ENCODE measurements at regions not wholly inside any gene's neighbourhood (a gene's known extent, or its start where the extent isn't known, plus 50 kb on each side); places are given as distances from the start of the nearest gene placed in this dataset.

GRCh38 chrX:21168401-21169160 lies 205.6 kb upstream of the CNKSR2 start:
- H3K4me3 ChIP-seq (ENCODE audit: low read depth, low read length), result no peak overlapping the region
- DNase-seq (ENCODE audit: low read depth), result no peak
- TF ChIP-seq, protein P1, sequence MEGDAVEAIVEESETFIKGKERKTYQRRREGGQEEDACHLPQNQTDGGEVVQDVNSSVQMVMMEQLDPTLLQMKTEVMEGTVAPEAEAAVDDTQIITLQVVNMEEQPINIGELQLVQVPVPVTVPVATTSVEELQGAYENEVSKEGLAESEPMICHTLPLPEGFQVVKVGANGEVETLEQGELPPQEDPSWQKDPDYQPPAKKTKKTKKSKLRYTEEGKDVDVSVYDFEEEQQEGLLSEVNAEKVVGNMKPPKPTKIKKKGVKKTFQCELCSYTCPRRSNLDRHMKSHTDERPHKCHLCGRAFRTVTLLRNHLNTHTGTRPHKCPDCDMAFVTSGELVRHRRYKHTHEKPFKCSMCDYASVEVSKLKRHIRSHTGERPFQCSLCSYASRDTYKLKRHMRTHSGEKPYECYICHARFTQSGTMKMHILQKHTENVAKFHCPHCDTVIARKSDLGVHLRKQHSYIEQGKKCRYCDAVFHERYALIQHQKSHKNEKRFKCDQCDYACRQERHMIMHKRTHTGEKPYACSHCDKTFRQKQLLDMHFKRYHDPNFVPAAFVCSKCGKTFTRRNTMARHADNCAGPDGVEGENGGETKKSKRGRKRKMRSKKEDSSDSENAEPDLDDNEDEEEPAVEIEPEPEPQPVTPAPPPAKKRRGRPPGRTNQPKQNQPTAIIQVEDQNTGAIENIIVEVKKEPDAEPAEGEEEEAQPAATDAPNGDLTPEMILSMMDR (conservative IDR thresholded peaks at IDR 0.05; ENCODE audit: low read depth, low read length), result no peak

GRCh38 chrX:21171181-21171580 lies 203.0 kb upstream of the CNKSR2 start:
- TF ChIP-seq, protein P1 (conservative IDR thresholded peaks at IDR 0.05; ENCODE audit: low read depth, low read length), result no peak
- DNase-seq (ENCODE audit: low read depth), result no peak
- no peak overlapping the region for H3K4me3 ChIP-seq (ENCODE audit: low read depth, low read length)

- no peak overlapping the region for H3K4me3 ChIP-seq (ENCODE audit: low read depth, low read length)
- DNase-seq (ENCODE audit: low read depth), result no peak
- TF ChIP-seq, protein P1 (conservative IDR thresholded peaks at IDR 0.05; ENCODE audit: low read depth, low read length), result no peak
Measured at GRCh38 chrX:21174439-21174838, 199.8 kb upstream of the CNKSR2 start.

- no peak for DNase-seq (ENCODE audit: low read depth)
Measured at GRCh38 chrX:21176921-21177571, 197.2 kb upstream of the CNKSR2 start.

DNA sequence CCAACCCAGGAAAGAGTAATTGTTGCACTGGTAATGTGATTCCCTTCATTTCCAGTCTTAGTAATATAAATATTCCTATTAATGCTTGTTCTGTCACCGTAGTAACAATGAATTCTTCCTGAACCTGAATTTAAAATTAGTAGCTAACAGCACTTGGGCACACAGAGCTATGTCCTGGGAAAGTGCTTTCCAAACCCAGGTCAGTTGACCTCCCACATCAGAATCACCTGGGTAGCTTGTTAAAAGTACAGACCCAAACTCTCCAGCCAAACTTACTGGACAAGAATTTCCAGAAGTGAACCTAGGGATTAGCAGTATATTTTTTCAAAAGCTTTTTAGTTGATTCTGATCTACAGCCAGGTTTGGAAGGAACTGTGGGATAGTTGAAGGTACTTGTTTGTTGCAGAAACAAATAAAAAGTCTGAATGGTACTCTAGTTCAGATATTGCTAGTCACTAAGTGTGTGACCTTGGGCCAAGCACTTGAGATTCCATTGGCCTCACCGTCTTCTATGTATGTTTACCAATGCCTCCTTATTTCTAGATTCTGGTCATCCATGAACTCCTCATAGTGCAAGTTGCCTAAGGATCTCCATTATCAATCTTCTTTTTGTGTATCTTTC lies 192.9 kb upstream of the CNKSR2 start:
- TF ChIP-seq, protein P1 (conservative IDR thresholded peaks at IDR 0.05; ENCODE audit: low read depth, low read length), result no peak

More at GRCh38 chrX:21176921-21177571, 197.2 kb upstream of the CNKSR2 start:
- TF ChIP-seq, protein P1 (conservative IDR thresholded peaks at IDR 0.05; ENCODE audit: low read depth, low read length), result no peak
- H3K4me3 ChIP-seq (ENCODE audit: low read depth, low read length), result no peak overlapping the region

DNA sequence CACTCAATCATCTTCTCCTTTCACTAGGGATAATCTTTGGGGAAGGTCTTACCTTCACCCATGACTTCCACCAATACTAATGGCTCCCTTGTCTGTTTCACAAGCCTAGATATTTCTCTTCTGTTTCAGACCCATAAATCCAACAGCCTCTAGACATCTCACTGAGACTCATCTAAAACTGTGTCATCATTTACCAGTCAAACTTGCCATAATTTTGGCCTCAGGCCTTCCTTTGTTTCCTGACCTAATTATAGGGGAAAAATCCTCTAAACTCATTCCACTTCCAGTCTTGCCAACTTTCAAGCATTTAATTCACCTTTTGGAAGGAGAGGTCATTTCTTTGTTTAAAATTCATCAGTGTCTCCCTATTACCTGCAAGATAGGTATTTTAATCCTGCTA lies 181.0 kb upstream of the CNKSR2 start:
- TF ChIP-seq, protein P1 (conservative IDR thresholded peaks at IDR 0.05; ENCODE audit: low read depth, low read length), result no peak
- no peak overlapping the region for H3K4me3 ChIP-seq (ENCODE audit: low read depth, low read length)
- DNase-seq (ENCODE audit: low read depth), result no peak

More for the DNA sequence above, 192.9 kb upstream of the CNKSR2 start:
- DNase-seq (ENCODE audit: low read depth), result no peak
- no peak overlapping the region for H3K4me3 ChIP-seq (ENCODE audit: low read depth, low read length)
